Vagina (tissue), 2 donors: ENCODE measurements at regions not wholly inside any gene's neighbourhood (a gene's known extent, or its start where the extent isn't known, plus 50 kb on each side); places are given as distances from the start of the nearest gene placed in this dataset.

ENCODE experiments used
- POLR2A ChIP-seq, 2 donors: fragments of 450-650 bp; IDR thresholded peaks; one replicate each; pipeline ENCODE4 v1.6.1; 2017; ENCODE audit warnings: antibody characterized with exemption in 2 of 2, mild to moderate bottlenecking in 2 of 2, moderate library complexity in 2 of 2
- POLR2AphosphoS5 ChIP-seq, 2 donors: sonication (generic); formaldehyde crosslinking; IDR thresholded peaks; one replicate each; pipeline ENCODE4 v1.9.0; 2017; ENCODE audit warnings: antibody characterized with exemption in 2 of 2, mild to moderate bottlenecking in 2 of 2, low read depth in 1 of 2; ENCODE audit not compliant: insufficient read depth in 1 of 2
- TF ChIP-seq, protein P1 (sequence below), 3 experiments: fragments of 450-650 bp in 2 of 3; fragments of 200-600 bp in 1 of 3; sonication (generic) in 1 of 3; IDR thresholded peaks; one replicate each; pipeline ENCODE4 v1.5.1; 2017 to 2019; ENCODE audit warnings: antibody characterized with exemption in 3 of 3, mild to moderate bottlenecking in 2 of 3, moderate library complexity in 2 of 3

DNA sequence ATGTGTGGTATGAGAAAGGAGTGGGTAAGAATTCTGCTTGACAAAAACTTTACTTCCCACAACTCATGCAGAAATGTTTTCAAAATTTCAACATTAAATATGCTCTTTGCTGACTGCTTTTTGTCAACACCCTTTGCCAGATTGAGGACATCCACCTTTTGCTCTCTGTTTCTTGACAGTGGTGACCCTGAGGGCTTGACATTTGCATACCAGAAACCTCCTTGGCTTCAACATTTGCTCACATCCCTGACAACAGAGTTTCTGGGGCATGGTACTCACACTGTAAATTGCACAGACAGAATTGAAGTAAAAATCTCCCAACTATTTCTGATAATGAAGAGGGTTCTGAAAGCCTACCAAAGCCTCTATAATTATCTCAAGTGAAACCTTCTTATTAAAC, 95.7 kb downstream of the RND3 start:
- TF ChIP-seq POLR2A (IDR thresholded peaks at IDR 0.05) (no peak), POLR2AphosphoS5 (IDR thresholded peaks at IDR 0.05; ENCODE audit: insufficient read depth in 1 of 2, low read depth in 1 of 2) (no peak)
- TF ChIP-seq, protein P1, sequence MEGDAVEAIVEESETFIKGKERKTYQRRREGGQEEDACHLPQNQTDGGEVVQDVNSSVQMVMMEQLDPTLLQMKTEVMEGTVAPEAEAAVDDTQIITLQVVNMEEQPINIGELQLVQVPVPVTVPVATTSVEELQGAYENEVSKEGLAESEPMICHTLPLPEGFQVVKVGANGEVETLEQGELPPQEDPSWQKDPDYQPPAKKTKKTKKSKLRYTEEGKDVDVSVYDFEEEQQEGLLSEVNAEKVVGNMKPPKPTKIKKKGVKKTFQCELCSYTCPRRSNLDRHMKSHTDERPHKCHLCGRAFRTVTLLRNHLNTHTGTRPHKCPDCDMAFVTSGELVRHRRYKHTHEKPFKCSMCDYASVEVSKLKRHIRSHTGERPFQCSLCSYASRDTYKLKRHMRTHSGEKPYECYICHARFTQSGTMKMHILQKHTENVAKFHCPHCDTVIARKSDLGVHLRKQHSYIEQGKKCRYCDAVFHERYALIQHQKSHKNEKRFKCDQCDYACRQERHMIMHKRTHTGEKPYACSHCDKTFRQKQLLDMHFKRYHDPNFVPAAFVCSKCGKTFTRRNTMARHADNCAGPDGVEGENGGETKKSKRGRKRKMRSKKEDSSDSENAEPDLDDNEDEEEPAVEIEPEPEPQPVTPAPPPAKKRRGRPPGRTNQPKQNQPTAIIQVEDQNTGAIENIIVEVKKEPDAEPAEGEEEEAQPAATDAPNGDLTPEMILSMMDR (IDR thresholded peaks at IDR 0.05), result no peak
